Renal cortex interstitium (tissue), 11 donors: ENCODE measurements at regions not wholly inside any gene's neighbourhood (a gene's known extent, or its start where the extent isn't known, plus 50 kb on each side); places are given as distances from the start of the nearest gene placed in this dataset.

ENCODE experiments used
- DNase-seq, 11 donors: peaks; one replicate each; pipeline ENCODE4 v3.0.0-alpha.2; 2013; ENCODE audit warnings: low read depth in 9 of 11, low spot score in 4 of 11; ENCODE audit errors: extremely low read depth in 1 of 11

DNA sequence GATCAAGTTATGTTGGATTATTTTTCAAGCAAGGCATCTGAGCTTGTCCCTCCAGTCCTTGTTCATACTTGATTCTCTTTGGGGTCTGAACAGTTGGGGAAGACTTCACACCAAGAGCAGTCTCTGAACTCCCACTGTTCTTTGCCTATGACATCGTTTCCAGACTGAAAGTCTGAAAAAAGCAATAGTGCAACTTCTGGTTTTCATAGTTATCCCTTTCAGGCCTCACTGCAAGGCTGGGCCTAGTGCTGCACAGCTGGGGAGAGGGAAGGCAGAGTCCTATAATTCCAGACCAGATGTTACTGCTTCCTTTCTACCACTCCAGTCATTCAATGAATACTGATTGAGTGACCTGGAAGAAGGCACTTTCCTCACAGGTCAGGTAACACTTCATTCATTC, 187.1 kb upstream of the CCND2 start:
- DNase-seq: no peak

DNA sequence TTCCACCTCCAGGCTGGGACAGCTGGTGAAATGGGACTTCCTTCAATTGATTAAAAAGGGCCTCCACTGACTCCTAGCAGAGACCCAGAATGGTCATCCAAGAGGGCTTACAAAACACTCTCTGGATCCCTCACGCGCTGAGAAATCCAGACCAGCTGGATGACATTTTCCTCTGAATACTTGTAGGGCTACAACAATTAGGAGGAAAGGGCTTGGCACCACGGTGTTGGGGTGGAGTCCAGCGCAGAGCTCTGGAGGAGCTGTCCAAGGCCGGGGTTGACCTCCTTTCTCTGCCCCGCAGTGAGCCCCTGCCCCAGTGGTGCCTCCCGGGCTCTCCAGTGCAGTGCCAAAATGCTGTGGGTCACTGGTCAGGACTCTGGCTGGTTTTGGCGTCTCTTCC, 189.0 kb upstream of the CCND2 start:
- DNase-seq: no peak

DNA sequence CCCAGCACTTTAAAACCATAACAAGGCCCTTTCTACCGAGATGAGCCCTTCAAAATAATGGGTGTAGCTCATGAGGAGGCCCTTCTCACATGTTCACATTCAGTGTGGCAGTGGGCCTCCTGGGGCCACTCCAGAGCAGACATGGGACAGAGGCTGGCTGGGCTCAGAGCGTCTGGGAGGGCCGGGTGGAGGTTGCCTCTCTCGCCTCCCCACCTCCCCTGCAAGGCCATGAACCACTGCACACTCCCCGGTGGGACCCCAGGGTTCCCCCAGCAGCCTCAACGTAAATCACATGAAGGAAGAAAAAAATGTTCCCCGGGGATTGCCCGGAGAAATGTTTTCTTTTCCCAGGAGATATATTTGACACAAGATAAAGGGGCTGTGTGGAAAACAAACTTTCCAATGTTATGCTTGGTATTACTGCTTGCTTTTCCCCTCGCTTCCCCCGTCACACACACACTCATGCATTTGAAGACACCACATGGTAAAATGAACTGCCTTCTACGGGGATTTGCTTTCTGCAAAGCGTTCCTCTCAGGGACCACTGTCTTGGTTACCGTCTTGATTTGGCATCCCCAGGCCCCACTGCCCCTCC, 190.7 kb upstream of the CCND2 start:
- DNase-seq: peak in 2 of 11 donors; percentile 15 to 25

DNA sequence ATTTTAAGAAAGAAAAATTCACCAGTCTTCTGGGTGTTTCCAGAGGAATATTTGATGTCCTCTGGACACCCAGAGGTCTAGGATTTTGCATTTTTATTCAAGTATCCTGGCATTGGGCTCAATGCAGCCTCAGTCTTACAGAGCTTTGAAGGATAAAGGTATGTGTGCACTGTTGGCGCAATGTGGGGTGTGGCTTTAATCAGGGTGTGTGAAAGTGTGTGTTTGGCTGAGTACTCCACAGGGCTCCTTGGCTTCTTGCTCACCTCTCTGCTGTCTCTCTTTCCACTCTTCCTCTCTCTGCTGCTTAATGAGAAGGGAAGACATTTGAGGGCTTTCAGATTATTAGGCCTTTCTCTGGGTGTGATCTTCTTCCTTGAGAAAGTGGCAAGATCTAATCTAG, 193.3 kb upstream of the CCND2 start:
- DNase-seq: no peak

DNA sequence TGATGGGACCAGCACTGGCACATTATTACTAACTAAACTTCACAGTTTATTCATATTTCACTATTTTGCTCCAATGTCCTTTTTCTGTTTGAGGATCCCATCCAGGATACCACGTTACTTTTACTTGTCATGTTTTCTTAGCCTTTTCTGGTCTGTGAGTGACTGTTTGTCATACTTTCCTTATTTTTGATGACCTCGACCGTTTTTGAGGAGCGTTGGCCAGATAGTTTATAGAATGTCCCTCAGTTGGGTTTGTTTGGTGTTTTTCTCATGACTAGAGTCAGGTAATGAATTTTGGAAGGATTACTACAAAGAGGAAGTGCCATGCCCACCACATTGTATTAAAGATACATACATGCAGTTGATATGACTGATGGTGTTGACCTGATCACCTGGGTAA, 199.4 kb upstream of the CCND2 start:
- DNase-seq: no peak

DNA sequence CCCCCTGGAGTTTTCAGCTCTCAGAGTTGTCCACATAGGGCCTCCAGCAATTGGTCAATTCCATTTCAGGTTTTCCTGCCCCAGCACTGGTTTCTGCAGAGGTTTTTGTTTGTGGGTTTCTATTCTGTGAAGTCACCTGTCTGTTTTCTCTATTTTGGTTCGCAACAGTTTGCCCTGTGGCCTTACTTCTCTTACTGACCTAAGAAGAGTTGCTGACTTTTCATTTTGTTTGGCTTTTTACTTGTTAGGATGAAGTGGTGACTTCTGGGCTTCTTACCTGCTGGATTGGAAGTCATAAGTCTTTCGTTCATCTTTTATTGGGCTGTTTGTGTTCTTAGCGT, 196.4 kb upstream of the PARP11 start:
- DNase-seq: no peak

DNA sequence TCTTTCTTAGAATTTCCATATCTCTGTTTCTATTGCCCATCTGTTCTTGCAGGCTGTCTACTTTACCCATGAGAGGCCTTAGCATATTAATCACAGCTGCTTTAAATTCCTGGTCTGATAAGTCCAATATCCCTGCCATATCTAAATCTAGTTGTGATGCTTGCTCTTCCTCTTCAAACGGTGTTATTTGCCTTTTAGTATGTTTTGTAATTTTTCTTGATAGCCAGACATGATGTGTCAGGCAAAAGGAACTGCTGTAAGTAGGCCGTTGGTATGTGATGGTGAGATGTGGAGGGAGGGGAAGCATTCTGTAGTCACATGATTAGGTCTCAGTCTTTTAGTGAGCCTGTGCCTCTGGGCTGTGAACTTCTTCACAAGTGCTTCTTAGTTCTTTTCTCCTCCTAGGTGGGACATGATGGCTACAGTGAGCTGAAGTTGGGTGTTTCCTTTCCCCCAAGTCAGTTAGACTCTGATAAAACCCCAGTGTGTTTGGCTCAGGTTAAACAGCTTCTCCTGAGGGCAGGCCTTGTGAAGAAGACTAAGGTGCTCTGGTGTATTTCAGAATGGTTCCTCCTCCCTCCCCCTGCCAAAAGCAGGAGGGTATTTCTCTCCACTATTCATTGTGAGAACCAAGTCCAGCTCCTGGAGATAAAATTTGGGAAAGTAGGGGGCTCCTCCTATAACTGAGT, 195.9 kb upstream of the PARP11 start:
- DNase-seq: no peak

DNA sequence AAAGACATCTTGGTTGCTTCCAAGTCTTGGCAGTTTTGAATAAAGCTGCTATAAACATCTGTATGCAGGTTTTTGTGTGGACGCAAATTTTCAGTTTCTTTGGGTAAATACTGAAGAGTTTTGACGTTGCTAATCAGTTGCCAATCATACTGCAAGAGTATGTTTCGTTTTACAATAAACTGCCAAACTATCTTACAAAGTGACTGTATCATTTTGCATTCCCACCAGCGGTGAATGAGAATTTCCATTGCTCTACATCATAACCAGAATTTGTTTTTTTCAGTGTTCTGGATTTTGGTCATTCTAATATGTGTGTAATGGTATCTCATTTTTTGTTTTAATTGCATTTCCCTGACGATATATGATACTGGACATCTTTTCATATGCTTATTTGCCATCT, 190.8 kb upstream of the PARP11 start:
- no peak for DNase-seq

DNA sequence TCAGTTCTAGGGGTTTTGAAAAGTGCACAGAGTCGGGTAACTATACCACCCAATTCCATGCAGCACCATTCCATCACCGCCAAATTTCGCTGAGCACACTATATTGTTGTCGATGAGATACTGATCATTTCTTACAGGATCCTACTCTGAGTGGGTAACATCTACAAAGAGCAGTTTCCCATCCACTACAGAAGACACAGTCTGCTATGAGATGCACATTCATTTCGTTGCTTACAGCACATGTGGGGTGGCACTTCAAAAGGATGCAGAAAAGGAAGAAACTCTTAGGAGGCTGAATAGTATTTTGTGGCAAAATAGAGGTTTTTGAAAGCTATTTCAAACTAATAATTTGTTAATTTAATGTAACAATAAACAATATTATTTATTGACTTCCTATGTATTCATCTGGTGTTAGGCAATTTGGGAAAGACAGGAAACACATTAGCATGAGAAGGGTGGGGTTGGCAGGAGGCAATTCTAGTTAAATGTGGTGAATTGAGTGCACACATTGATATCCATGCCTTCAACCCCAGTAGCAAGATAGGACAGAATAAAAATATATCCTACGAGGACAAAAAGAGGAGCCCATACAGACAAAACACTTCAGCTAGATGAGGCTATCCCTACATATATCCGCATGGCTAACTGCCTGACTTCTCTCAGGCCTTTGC, 186.8 kb upstream of the PARP11 start:
- no peak for DNase-seq

DNA sequence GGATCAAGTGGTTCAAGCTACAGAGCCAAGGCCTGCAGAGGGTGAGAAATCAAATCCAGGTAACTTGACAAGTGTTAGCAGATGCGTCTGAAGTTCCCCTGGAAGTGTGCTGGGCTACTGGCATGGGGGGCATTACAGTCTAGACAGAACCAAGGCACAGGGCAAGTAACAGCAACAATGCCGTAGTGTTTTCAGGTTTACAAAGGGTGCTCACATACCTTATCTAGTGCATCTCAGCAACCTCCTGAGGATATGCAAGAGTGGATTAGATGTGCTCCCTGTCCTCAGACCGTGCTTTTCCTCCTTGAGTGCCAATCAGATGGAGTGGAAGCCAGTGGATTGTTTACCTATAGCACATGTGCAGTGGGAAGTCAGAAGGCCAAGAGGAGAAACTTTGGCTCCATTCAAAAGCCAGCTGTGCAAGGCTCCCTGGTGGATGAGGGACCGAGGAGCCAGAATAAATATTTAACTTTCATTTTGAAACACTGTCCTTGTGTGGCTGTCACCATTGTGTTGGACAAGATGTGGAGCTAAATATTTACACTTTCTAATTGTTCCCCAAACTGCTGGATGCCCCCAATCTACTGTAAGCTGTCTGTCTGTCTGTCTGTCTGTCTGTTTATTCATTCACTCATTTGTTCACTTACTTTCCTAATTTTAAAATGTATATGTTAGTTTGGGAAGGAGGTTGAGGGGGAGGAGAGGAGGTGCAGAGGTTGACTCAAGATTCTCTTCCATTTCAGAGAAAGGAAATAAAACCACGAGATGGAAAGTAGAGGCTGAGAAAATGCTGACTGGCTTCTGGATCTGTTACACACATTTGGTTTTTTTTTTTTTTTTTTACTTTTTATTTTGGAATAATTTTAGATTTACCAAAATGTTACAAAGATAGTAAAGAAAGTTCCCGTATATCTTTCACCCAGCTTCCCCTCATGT, 184.0 kb upstream of the PARP11 start:
- no peak for DNase-seq

DNA sequence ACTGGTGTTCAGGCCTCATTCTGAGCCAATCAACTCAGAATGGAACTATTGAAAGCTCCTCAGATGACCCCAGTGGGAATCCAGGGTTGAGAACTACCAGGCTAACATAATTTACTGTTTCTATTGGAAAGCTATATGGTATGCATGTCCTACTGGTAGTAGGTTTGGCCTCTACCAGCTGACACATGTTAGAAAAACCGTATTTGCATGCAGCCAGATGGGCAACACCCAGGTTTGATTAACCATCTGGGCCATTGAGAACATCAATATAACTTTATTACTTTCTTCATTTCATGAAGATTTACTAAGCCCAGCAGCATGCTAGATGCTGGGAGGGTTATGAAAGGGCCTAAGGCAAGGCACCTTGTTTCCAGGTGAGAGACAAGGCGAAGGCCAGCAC, 181.4 kb upstream of the PARP11 start:
- DNase-seq: no peak

DNA sequence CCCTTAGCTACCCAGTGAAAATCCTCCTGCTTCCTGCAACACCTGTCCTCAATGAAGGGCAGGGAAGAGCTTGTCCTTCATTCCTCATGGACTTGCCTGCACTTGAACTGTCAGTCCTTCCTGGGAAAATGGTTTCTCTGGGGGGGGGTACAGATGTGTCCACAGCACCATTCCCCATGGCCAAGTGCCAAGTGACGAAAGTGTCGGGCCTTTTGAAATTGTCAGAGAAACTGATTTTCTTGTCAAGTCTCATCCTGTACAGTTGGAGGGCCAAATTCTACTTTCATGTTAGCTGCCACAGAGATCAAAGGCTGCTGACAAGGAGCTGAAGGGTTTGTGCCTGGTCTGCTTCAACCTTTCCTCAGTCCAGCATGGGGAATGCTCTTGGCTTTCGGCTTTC, 179.5 kb upstream of the PARP11 start:
- DNase-seq: no peak

DNA sequence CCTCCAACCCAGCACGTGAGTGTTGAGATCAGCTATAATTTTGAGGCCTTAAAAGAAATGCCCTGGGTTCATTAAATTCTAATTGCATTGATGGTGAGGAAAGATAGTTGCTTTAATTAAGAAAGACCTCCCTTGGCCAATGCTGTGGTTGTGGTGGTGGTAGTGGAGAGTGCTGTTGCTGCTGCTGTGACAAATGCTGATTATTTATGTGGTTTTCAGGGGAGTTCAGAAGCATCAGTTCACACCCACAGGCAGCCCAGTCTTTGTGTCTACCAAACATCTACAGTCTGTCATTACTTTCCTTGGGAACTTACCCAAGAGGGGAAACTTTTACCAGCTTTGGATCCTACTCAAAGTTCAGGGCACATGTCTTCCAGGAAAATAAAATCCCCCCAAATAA, 178.4 kb upstream of the PARP11 start:
- DNase-seq: no peak

DNA sequence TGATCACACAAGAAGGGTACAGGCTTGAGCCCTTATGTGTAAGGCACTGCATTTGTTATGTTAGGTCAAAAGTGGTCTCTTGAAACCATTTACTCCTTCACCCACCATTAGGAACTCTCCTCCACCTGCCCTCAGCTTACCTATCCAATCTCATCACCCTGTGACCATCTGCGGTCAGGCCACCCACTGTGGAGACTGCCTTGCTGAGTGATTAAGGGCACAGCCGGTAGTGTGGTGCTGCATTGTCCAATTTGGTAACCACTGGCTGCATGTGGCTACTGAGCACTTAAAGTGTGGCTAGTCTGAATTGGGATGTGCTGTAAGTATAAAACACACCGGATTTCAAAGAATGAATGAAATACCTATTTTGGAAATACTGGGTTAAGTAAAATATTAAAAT, 177.1 kb upstream of the PARP11 start:
- DNase-seq: no peak

DNA sequence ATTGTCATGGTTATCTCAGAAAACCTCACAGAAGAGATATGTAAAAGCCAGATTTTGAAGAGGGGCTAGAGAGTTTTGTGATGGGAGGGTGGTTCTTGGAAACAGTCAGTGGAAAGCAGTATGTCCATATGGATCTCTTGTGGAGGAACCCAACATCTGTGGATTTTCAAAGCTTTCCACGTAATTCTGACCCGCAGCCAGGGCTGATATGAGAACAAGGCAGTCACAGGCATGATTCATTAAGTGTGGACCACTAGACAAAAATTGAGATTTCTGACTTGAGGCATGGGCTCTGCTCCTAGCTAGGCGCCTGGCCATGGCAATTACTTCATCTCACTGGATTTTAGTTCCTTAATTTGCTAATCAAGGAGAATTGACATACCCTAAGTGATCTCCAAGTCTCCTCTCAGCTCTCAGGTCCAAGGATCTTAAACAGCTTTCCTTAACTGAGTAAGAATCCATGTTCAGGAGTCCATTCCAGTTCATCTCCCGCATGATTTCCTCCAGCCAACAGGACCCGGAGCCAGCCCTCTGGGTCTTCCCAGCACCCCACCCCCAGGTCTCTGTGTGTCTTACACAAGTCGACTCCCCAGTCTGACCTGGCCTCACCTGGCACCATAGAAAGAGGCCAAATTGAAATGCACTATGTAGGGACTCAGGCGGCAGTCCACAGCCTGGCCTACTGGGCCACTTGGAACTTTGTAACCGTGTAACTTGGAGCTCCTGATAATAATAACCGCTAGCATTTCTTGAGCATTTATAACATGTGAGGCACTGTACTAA, 176.3 kb upstream of the PARP11 start:
- no peak for DNase-seq

DNA sequence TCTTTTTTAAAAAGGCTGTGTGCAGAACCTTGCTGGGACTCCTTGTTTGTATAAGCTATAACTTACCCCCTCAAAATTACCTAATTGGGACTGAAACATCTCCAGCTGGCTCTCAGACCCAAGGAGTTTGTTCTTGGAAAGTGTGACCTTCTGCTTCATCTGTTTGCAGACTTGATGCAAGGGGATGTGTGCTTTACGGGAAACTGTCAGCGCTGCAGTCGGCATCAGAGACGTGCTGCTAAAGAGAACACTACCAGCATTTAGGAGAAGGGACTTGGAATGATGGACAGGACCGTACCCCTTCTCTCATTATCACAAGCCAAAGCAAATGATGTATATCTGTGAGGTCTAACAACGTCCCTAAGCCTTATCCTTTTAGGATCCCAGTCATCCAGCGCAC, 174.2 kb upstream of the PARP11 start:
- no peak for DNase-seq

DNA sequence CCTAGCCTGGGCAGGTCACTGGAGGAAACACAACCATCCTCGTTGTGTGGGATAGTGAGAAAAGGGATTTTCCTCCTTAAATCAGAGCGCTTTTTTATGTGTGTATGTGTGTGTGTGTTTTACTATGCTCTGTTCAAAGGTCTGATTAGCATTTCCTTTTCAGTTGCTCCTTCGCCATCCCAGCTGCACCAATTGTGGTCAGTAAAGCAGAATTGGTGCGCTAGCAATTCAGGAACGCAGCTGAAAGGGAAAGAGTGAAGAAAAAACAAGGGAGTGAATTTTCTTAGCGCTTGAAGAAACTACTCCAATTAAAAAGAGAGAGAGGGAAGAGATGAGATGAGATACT, 173.3 kb upstream of the PARP11 start:
- DNase-seq: peak in 2 of 11 donors; percentile 43 to 49

DNA sequence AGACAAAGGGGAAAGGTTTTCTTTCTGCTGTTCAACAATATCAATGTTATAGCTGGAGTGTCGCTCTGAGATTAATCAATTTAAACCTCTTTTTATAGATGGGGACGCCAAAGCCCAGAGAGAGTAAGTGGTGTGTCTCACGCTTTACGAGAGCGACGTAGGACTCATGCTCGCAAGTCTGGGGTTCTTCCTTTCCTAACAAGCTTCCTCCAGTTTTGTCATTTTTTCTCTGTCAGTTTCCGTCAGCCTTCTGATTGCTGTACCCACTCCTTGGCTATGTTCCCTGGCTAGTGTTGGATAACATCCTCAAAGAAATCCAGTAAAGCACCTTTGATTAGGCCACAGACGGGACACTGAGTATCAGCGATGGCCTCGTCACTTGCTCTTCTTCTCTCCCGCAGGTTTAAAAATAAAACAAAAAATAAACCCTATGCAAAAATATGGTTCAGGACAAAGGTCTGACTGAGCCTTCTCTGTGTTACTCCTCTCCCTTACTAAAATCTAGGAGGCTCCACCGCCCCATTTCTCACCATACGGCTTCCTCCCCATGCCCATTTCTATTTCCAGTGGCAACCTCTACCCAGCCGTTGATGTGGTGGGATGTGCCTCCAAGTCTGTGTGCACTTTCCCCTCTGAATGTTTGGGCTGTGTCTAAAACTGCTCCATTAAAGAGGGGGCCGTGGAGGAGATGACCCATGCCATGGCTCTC, 172.7 kb upstream of the PARP11 start:
- DNase-seq: no peak
